GM12878 (cell line): ENCODE measurements at regions not wholly inside any gene's neighbourhood (a gene's known extent, or its start where the extent isn't known, plus 50 kb on each side); places are given as distances from the start of the nearest gene placed in this dataset.

ENCODE experiments used
- BCL11A ChIP-seq: IDR thresholded peaks from 2 replicates; pipeline ENCODE4 v1.6.1; 2011; ENCODE audit warnings: low read depth, low read length
- CBFB ChIP-seq: IDR thresholded peaks from 2 replicates; pipeline ENCODE4 v1.6.1; 2016; ENCODE audit warnings: antibody characterized with exemption, low read depth
- CBX3 ChIP-seq: fragments of 200-600 bp; sonication (generic); IDR thresholded peaks from 2 replicates; pipeline ENCODE4 v1.6.1; 2016; ENCODE audit warnings: low read depth, borderline replicate concordance
- E2F8 ChIP-seq: fragments of 450-650 bp; IDR thresholded peaks from 2 replicates; pipeline ENCODE4 v1.6.1; 2018; ENCODE audit warnings: mild to moderate bottlenecking, low read depth, moderate library complexity; ENCODE audit not compliant: partially characterized antibody
- E4F1 ChIP-seq: fragments of 450-650 bp; IDR thresholded peaks from 2 replicates; pipeline ENCODE4 v1.6.1; 2018; ENCODE audit warnings: borderline replicate concordance, mild to moderate bottlenecking; ENCODE audit not compliant: partially characterized antibody
- FOXK2 ChIP-seq: fragments of 450-650 bp; IDR thresholded peaks from 2 replicates; pipeline ENCODE4 v1.6.1; 2017; ENCODE audit warnings: mild to moderate bottlenecking, moderate library complexity
- FOXM1 ChIP-seq: IDR thresholded peaks from 2 replicates; pipeline ENCODE4 v1.6.1; 2012; ENCODE audit warnings: low read depth, mild to moderate bottlenecking, inconsistent platforms, low read length, moderate library complexity
- GABPA ChIP-seq: IDR thresholded peaks from 2 replicates; pipeline ENCODE4 v1.6.1; 2014; ENCODE audit warnings: antibody characterized with exemption, low read depth, mild to moderate bottlenecking, inconsistent platforms
- HDAC2 ChIP-seq: fragments of 200-600 bp; sonication (generic); IDR thresholded peaks from 2 replicates; pipeline ENCODE4 v1.6.1; 2017
- IKZF1 ChIP-seq: fragments of 450-650 bp; conservative IDR thresholded peaks from 2 replicates; pipeline ENCODE4 v1.6.1; 2017; ENCODE audit warnings: antibody characterized with exemption, mild to moderate bottlenecking
- IKZF2 ChIP-seq, 2 experiments: fragments of 450-650 bp; IDR thresholded peaks; 2 replicates each; pipeline ENCODE4 v1.6.1; 2017; ENCODE audit warnings: mild to moderate bottlenecking in 2 of 2, moderate library complexity in 2 of 2
- NR2F1 ChIP-seq: fragments of 450-650 bp; conservative IDR thresholded peaks from 2 replicates; pipeline ENCODE4 v1.6.1; 2017; ENCODE audit warnings: mild to moderate bottlenecking
- PAX5 ChIP-seq: IDR thresholded peaks from 2 replicates; pipeline ENCODE4 v1.6.1; 2011; ENCODE audit warnings: low read depth, low read length, borderline replicate concordance
- RBBP5 ChIP-seq: fragments of 200-600 bp; sonication (generic); conservative IDR thresholded peaks from 2 replicates; pipeline ENCODE4 v1.6.1; 2016
- RUNX3 ChIP-seq: IDR thresholded peaks from 2 replicates; pipeline ENCODE4 v1.6.1; 2012; ENCODE audit warnings: low read length, inconsistent platforms
- SKIL ChIP-seq: fragments of 450-650 bp; IDR thresholded peaks from 2 replicates; pipeline ENCODE4 v1.6.1; 2017; ENCODE audit warnings: mild to moderate bottlenecking, low read depth, inconsistent platforms; ENCODE audit not compliant: poor library complexity, severe bottlenecking
- SMARCA5 ChIP-seq: fragments of 450-650 bp; IDR thresholded peaks from 2 replicates; pipeline ENCODE4 v1.6.1; 2017; ENCODE audit warnings: mild to moderate bottlenecking
- SREBF2 ChIP-seq: IDR thresholded peaks from 2 replicates; pipeline ENCODE4 v1.6.1; 2012; ENCODE audit warnings: mild to moderate bottlenecking, low read length
- TCF12 ChIP-seq: IDR thresholded peaks from 2 replicates; pipeline ENCODE4 v1.6.1; 2011; ENCODE audit warnings: low read depth, mild to moderate bottlenecking, low read length
- TCF7 ChIP-seq: IDR thresholded peaks from 2 replicates; pipeline ENCODE4 v1.6.1; 2014; ENCODE audit warnings: antibody characterized with exemption, borderline replicate concordance
- WRNIP1 ChIP-seq: IDR thresholded peaks from 2 replicates; pipeline ENCODE4 v1.6.1; 2011; ENCODE audit warnings: low read depth, low read length, improper control_type of control experiment, borderline replicate concordance
- ZSCAN29 ChIP-seq: fragments of 450-650 bp; IDR thresholded peaks from 2 replicates; pipeline ENCODE4 v1.6.1; 2017; ENCODE audit warnings: mild to moderate bottlenecking, moderate library complexity
- TF ChIP-seq, protein P1 (sequence below): IDR thresholded peaks from 2 replicates; pipeline ENCODE4 v1.6.1; 2012; ENCODE audit warnings: low read depth, low read length, improper control_type of control experiment
- TF ChIP-seq, protein P2 (sequence below): fragments of 450-650 bp; IDR thresholded peaks from 2 replicates; pipeline ENCODE4 v1.6.1; 2017; ENCODE audit warnings: antibody characterized with exemption, mild to moderate bottlenecking, moderate library complexity

GRCh38 chr12:92065018-92065499, 80.6 kb downstream of the BTG1 start (continued):
- TF ChIP-seq E2F8 (no peak), HDAC2 (no peak), TCF7 (peak; percentile 64; the same call in 1 of the 2 replicates), SKIL (peak; percentile 42), BCL11A (no peak), SREBF2 (no peak), PAX5 (no peak), NR2F1 (no peak), WRNIP1 (no peak), RUNX3 (peak; percentile 36; the same call in 1 of the 2 replicates), E4F1 (no peak), IKZF1 (peak; percentile 40; the same call in 1 of the 2 replicates), TCF12 (peak; percentile 70; the same call in 1 of the 2 replicates), ZSCAN29 (no peak), GABPA (no peak), IKZF2 (IDR thresholded peaks at IDR 0.05) (peak; percentile 42 to 76; a peak in 3 of 4 replicates), CBFB (no peak), FOXK2 (no peak), CBX3 (no peak), FOXM1 (peak; percentile 68; the same call in 1 of the 2 replicates), SMARCA5 (no peak), RBBP5 (no peak)
- TF ChIP-seq, protein P1, sequence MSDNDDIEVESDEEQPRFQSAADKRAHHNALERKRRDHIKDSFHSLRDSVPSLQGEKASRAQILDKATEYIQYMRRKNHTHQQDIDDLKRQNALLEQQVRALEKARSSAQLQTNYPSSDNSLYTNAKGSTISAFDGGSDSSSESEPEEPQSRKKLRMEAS: no peak
- TF ChIP-seq, protein P2, sequence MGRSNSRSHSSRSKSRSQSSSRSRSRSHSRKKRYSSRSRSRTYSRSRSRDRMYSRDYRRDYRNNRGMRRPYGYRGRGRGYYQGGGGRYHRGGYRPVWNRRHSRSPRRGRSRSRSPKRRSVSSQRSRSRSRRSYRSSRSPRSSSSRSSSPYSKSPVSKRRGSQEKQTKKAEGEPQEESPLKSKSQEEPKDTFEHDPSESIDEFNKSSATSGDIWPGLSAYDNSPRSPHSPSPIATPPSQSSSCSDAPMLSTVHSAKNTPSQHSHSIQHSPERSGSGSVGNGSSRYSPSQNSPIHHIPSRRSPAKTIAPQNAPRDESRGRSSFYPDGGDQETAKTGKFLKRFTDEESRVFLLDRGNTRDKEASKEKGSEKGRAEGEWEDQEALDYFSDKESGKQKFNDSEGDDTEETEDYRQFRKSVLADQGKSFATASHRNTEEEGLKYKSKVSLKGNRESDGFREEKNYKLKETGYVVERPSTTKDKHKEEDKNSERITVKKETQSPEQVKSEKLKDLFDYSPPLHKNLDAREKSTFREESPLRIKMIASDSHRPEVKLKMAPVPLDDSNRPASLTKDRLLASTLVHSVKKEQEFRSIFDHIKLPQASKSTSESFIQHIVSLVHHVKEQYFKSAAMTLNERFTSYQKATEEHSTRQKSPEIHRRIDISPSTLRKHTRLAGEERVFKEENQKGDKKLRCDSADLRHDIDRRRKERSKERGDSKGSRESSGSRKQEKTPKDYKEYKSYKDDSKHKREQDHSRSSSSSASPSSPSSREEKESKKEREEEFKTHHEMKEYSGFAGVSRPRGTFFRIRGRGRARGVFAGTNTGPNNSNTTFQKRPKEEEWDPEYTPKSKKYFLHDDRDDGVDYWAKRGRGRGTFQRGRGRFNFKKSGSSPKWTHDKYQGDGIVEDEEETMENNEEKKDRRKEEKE: no peak
